Fibroblast of the aortic adventitia (primary cell): ENCODE measurements at regions not wholly inside any gene's neighbourhood (a gene's known extent, or its start where the extent isn't known, plus 50 kb on each side); places are given as distances from the start of the nearest gene placed in this dataset.
A peak's percentile ranks its signal among the peaks of the same experiment; 100 is the strongest.

Source experiments
- DNase-seq: peaks from one replicate; pipeline ENCODE4 v3.0.0-alpha.2; 2010; ENCODE audit warnings: low read depth
- H3K4me3 ChIP-seq: 2 replicates; pipeline ENCODE4 v1.5.1; 2011; ENCODE audit warnings: low read depth, mild to moderate bottlenecking, control low read depth, low read length, moderate library complexity
- TF ChIP-seq, protein P1 (sequence below): IDR thresholded peaks from 2 replicates; pipeline ENCODE4 v1.5.1; 2011; ENCODE audit warnings: mild to moderate bottlenecking, low read length, control low read depth, inconsistent platforms; ENCODE audit not compliant: insufficient read depth

DNA sequence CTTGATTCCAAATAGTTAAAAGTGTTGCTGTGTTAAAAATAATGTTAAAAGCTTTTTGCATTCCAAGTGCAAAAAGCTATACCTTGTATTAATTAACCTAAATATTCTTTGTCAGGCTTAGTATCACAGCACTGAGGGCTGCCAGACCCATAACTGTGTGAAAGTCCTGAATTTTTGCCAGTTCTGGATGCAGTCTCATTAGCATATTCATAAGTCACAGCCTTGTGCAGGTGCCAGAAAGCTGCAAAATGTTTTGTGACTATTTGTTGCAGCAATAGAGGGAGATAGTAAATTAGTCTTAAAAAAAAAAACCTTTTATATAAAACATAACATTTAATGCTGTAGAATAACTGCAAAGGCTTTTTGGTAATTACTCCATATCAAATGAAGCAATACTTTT lies 56.6 kb downstream of the SLITRK1 start:
- TF ChIP-seq, protein P1, sequence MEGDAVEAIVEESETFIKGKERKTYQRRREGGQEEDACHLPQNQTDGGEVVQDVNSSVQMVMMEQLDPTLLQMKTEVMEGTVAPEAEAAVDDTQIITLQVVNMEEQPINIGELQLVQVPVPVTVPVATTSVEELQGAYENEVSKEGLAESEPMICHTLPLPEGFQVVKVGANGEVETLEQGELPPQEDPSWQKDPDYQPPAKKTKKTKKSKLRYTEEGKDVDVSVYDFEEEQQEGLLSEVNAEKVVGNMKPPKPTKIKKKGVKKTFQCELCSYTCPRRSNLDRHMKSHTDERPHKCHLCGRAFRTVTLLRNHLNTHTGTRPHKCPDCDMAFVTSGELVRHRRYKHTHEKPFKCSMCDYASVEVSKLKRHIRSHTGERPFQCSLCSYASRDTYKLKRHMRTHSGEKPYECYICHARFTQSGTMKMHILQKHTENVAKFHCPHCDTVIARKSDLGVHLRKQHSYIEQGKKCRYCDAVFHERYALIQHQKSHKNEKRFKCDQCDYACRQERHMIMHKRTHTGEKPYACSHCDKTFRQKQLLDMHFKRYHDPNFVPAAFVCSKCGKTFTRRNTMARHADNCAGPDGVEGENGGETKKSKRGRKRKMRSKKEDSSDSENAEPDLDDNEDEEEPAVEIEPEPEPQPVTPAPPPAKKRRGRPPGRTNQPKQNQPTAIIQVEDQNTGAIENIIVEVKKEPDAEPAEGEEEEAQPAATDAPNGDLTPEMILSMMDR = no peak
- no peak overlapping the region for H3K4me3 ChIP-seq
- DNase-seq = no peak

DNA sequence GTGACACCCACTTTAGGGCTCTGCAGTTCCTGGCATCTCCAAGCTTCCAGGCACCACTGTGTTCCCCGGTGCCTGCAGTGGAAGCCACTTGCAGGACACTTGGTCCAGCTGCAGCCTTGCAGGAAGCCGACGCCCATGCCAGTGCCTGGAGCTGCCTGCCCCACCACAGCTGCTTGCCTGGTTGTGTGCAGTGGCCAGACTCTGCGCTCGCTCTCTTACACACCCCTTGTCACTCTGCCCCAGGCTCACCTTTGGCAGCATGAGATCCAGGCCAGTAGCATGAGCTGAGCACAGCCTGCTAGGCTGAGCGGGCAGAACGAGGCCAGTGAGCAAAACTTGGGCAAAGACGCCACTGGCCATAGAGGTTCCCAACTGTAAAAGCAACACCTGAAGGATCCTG lies 57.7 kb downstream of the SLITRK1 start:
- H3K4me3 ChIP-seq = no peak overlapping the region
- DNase-seq = no peak
- TF ChIP-seq, protein P1 = no peak

DNA sequence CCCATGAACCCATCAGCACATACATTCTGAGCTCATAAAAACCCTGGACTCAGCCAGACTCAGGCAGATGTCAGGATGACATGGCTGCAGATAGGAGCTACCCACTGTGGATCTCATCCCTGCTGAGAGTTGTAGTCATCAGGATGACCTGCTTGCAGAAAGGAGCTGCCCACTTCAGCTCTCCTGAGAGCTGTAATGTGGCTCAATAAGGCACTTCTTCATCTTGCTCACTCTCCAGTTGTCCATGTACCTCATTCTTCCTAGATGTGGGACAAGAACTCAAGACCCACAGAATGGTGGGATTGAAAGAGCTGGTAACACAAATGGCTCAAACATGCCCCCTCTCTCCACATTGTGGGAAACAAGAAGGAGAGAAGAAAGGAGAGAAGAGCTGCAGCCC lies 58.2 kb downstream of the SLITRK1 start:
- TF ChIP-seq, protein P1 = no peak
- no peak overlapping the region for H3K4me3 ChIP-seq
- DNase-seq = no peak

DNA sequence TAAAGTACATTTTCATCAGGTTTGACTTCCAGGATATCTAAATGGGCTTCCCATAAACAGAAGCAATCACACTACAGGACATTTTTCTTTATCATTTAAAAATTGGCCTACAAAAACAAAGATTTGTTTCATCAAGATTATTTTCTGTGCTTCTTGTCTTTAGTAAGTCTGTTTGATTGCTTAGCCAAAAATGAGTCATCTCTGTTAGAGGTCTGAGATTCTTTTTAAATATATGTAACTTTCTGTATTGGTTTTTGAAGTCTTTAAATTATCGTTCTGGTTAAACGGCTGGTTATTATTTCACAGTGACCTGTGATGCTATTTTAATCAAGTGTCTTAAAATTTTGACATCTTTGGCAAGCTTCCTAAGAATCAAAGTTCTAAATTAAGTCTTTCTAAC lies 62.7 kb downstream of the SLITRK1 start:
- peak; percentile 8 for DNase-seq
- TF ChIP-seq, protein P1 = no peak
- H3K4me3 ChIP-seq = no peak overlapping the region

DNA sequence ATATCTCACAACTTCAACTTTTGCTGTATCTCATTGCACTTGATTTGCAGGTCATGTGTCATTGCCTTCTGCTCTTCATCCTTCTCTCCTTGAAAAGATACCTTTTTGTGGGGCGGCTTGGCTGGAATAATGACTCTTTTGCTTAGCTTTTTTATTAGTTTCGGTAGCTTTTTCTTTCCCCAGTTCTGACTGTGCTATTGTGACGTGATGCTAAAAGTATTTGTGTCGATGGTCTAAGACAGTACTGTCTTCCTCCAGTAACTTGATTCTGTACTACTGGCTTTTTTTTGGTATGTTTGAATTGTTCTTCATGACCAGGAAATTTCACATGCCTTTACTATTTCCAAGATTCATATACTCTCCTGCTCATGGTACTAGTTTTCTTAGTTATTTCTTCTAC lies 63.1 kb downstream of the SLITRK1 start:
- TF ChIP-seq, protein P1 = no peak
- no peak for DNase-seq
- H3K4me3 ChIP-seq = no peak overlapping the region

DNA sequence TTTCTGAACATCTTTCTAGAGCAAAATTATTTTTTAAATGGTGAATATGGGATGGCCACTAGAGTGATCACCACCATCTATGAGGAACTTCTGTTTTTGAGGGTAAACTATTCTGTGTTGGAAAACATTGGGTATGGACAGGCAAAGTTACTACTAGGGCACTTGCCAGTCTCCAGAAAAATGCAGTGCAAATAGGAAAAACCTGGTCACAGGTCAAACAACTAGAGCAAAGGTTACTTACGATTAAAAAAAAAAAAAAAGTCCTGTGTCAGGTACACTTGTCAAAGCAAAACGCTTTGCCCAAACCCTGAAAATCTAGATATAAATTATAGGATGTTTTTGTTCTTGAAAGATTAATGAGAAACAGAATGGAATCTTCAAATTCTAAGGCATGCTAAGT lies 66.2 kb downstream of the SLITRK1 start:
- H3K4me3 ChIP-seq = no peak overlapping the region
- TF ChIP-seq, protein P1 = no peak
- no peak for DNase-seq

DNA sequence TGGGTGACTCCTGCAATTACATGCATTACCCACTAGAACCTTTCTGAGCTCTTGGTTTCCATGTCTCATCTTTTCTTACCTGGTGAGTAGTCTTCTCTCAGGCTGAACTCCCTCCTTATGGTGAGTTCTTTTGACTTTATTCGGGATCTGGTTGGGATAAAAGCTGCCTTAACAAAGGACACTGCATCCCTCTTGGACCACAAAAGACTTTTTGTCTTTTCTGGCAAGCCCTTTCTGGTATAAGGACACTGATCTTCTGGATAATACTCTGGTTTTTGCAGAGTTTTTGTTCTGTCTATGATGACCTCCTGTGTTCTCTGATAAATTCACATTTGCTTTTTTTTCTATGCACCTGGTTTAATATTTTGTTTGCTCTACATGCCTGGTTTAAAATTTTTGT lies 66.7 kb downstream of the SLITRK1 start:
- no peak overlapping the region for H3K4me3 ChIP-seq
- TF ChIP-seq, protein P1 = no peak
- no peak for DNase-seq
